Activated naive CD8-positive, alpha-beta T cell (primary cell): ENCODE measurements at regions not wholly inside any gene's neighbourhood (a gene's known extent, or its start where the extent isn't known, plus 50 kb on each side); places are given as distances from the start of the nearest gene placed in this dataset.

ENCODE experiments used
- H3K27ac Mint-ChIP-seq: one replicate; pipeline ENCODE4 v1.8.0; 2021; ENCODE audit warnings: mixed read lengths
- H3K27me3 Mint-ChIP-seq: one replicate; pipeline ENCODE4 v1.8.0; 2021; ENCODE audit warnings: mixed read lengths
- H3K36me3 Mint-ChIP-seq: one replicate; pipeline ENCODE4 v1.8.0; 2021; ENCODE audit warnings: mixed read lengths
- H3K4me1 Mint-ChIP-seq: one replicate; pipeline ENCODE4 v1.8.0; 2021; ENCODE audit warnings: low read depth, mixed read lengths
- H3K4me3 Mint-ChIP-seq: one replicate; pipeline ENCODE4 v1.8.0; 2021; ENCODE audit warnings: mild to moderate bottlenecking, mixed read lengths
- H3K9me3 Mint-ChIP-seq: one replicate; pipeline ENCODE4 v1.8.0; 2021; ENCODE audit warnings: low read depth, mixed read lengths

GRCh38 chrX:39011454-39012221 lies 210.4 kb downstream of the MID1IP1 start:
- H3K27ac Mint-ChIP-seq: no peak overlapping the region
- no peaks in the 10 kb centered on the region for H3K36me3 Mint-ChIP-seq
- no peaks in the 10 kb centered on the region for H3K4me1 Mint-ChIP-seq
- no peaks in the 10 kb centered on the region for H3K9me3 Mint-ChIP-seq
- no peaks in the 10 kb centered on the region for H3K27me3 Mint-ChIP-seq
- H3K4me3 Mint-ChIP-seq: no peak overlapping the region

- Mint-ChIP-seq H3K9me3 (no peaks in the 10 kb centered on the region), H3K4me1 (no peaks in the 10 kb centered on the region), H3K36me3 (no peaks in the 10 kb centered on the region), H3K27me3 (no peaks in the 10 kb centered on the region), H3K4me3 (no peak overlapping the region), H3K27ac (no peak overlapping the region)
Observed at GRCh38 chrX:39012621-39013111, 211.4 kb downstream of the MID1IP1 start.

- Mint-ChIP-seq H3K27ac (no peak overlapping the region), H3K4me1 (no peaks in the 10 kb centered on the region), H3K36me3 (no peaks in the 10 kb centered on the region), H3K27me3 (no peaks in the 10 kb centered on the region), H3K9me3 (no peaks in the 10 kb centered on the region), H3K4me3 (no peak overlapping the region)
Observed at GRCh38 chrX:39016556-39016955, 215.3 kb downstream of the MID1IP1 start.

GRCh38 chrX:39017077-39017476 lies 215.8 kb downstream of the MID1IP1 start:
- H3K27me3 Mint-ChIP-seq: no peaks in the 10 kb centered on the region
- no peaks in the 10 kb centered on the region for H3K4me1 Mint-ChIP-seq
- H3K9me3 Mint-ChIP-seq: no peaks in the 10 kb centered on the region
- no peak overlapping the region for H3K4me3 Mint-ChIP-seq
- H3K36me3 Mint-ChIP-seq: no peaks in the 10 kb centered on the region
- H3K27ac Mint-ChIP-seq: no peak overlapping the region

GRCh38 chrX:39017716-39018115 lies 216.5 kb downstream of the MID1IP1 start:
- no peak overlapping the region for H3K4me3 Mint-ChIP-seq
- no peak overlapping the region for H3K27ac Mint-ChIP-seq
- no peaks in the 10 kb centered on the region for H3K36me3 Mint-ChIP-seq
- no peaks in the 10 kb centered on the region for H3K4me1 Mint-ChIP-seq
- H3K9me3 Mint-ChIP-seq: no peaks in the 10 kb centered on the region
- H3K27me3 Mint-ChIP-seq: no peaks in the 10 kb centered on the region

- H3K4me1 Mint-ChIP-seq: no peaks in the 10 kb centered on the region
- no peak overlapping the region for H3K27ac Mint-ChIP-seq
- no peaks in the 10 kb centered on the region for H3K36me3 Mint-ChIP-seq
- H3K4me3 Mint-ChIP-seq: no peak overlapping the region
- H3K27me3 Mint-ChIP-seq: no peaks in the 10 kb centered on the region
- no peaks in the 10 kb centered on the region for H3K9me3 Mint-ChIP-seq
Observed at GRCh38 chrX:39018541-39018940, 217.3 kb downstream of the MID1IP1 start.

GRCh38 chrX:39019056-39019455 lies 217.8 kb downstream of the MID1IP1 start:
- H3K4me3 Mint-ChIP-seq: no peak overlapping the region
- no peaks in the 10 kb centered on the region for H3K27me3 Mint-ChIP-seq
- no peaks in the 10 kb centered on the region for H3K9me3 Mint-ChIP-seq
- H3K36me3 Mint-ChIP-seq: no peaks in the 10 kb centered on the region
- H3K27ac Mint-ChIP-seq: no peak overlapping the region
- no peaks in the 10 kb centered on the region for H3K4me1 Mint-ChIP-seq

GRCh38 chrX:39020051-39020669 lies 218.9 kb downstream of the MID1IP1 start:
- Mint-ChIP-seq H3K27ac (no peak overlapping the region), H3K9me3 (no peaks in the 10 kb centered on the region), H3K4me1 (no peaks in the 10 kb centered on the region), H3K36me3 (no peaks in the 10 kb centered on the region), H3K4me3 (no peak overlapping the region), H3K27me3 (no peaks in the 10 kb centered on the region)

GRCh38 chrX:39022106-39022505 lies 220.8 kb downstream of the MID1IP1 start:
- no peak overlapping the region for H3K27ac Mint-ChIP-seq

GRCh38 chrX:39029221-39029620 lies 228.0 kb downstream of the MID1IP1 start:
- peaks cover 3% of the 10 kb centered on the region for H3K36me3 Mint-ChIP-seq
- H3K27ac Mint-ChIP-seq: no peak overlapping the region
- H3K9me3 Mint-ChIP-seq: peaks cover 5% of the 10 kb centered on the region

More at GRCh38 chrX:39022106-39022505, 220.8 kb downstream of the MID1IP1 start:
- Mint-ChIP-seq H3K4me3 (no peak overlapping the region), H3K4me1 (no peaks in the 10 kb centered on the region), H3K36me3 (no peaks in the 10 kb centered on the region), H3K9me3 (no peaks in the 10 kb centered on the region), H3K27me3 (no peaks in the 10 kb centered on the region)

GRCh38 chrX:39030636-39031035 lies 229.4 kb downstream of the MID1IP1 start:
- Mint-ChIP-seq H3K9me3 (peaks cover 5% of the 10 kb centered on the region), H3K4me3 (no peak overlapping the region), H3K27ac (no peak overlapping the region), H3K36me3 (peaks cover 3% of the 10 kb centered on the region), H3K27me3 (no peaks in the 10 kb centered on the region), H3K4me1 (no peaks in the 10 kb centered on the region)

More at GRCh38 chrX:39029221-39029620, 228.0 kb downstream of the MID1IP1 start:
- Mint-ChIP-seq H3K4me3 (no peak overlapping the region), H3K27me3 (no peaks in the 10 kb centered on the region), H3K4me1 (no peaks in the 10 kb centered on the region)

GRCh38 chrX:39039890-39040289 lies 238.6 kb downstream of the MID1IP1 start:
- H3K27me3 Mint-ChIP-seq: no peaks in the 10 kb centered on the region
- H3K27ac Mint-ChIP-seq: no peak overlapping the region
- no peaks in the 10 kb centered on the region for H3K4me1 Mint-ChIP-seq
- no peaks in the 10 kb centered on the region for H3K9me3 Mint-ChIP-seq
- no peak overlapping the region for H3K4me3 Mint-ChIP-seq
- H3K36me3 Mint-ChIP-seq: no peaks in the 10 kb centered on the region

GRCh38 chrX:39043838-39044550 lies 242.7 kb downstream of the MID1IP1 start:
- no peaks in the 10 kb centered on the region for H3K27me3 Mint-ChIP-seq
- no peaks in the 10 kb centered on the region for H3K36me3 Mint-ChIP-seq

GRCh38 chrX:39047174-39047573 lies 245.9 kb downstream of the MID1IP1 start:
- H3K36me3 Mint-ChIP-seq: no peaks in the 10 kb centered on the region
- H3K4me3 Mint-ChIP-seq: no peak overlapping the region
- H3K27me3 Mint-ChIP-seq: no peaks in the 10 kb centered on the region
- H3K27ac Mint-ChIP-seq: no peak overlapping the region
- no peaks in the 10 kb centered on the region for H3K9me3 Mint-ChIP-seq
- H3K4me1 Mint-ChIP-seq: no peaks in the 10 kb centered on the region

More at GRCh38 chrX:39043838-39044550, 242.7 kb downstream of the MID1IP1 start:
- H3K4me1 Mint-ChIP-seq: no peaks in the 10 kb centered on the region
- no peak overlapping the region for H3K27ac Mint-ChIP-seq
- H3K9me3 Mint-ChIP-seq: no peaks in the 10 kb centered on the region
- H3K4me3 Mint-ChIP-seq: no peak overlapping the region

GRCh38 chrX:39049975-39050374 lies 248.7 kb downstream of the MID1IP1 start:
- Mint-ChIP-seq H3K9me3 (no peaks in the 10 kb centered on the region), H3K36me3 (no peaks in the 10 kb centered on the region), H3K4me1 (no peaks in the 10 kb centered on the region), H3K27ac (no peak overlapping the region), H3K4me3 (no peak overlapping the region), H3K27me3 (no peaks in the 10 kb centered on the region)
